ENCODE measurements at regions not wholly inside any gene's neighbourhood (a gene's known extent, or its start where the extent isn't known, plus 50 kb on each side); places are given as distances from the start of the nearest gene placed in this dataset.
"Not testable (repeated sequence)": the region's sequence is repeated elsewhere in the genome, so short reads cannot be mapped to it uniquely, and the experiment has no call there.

DNA sequence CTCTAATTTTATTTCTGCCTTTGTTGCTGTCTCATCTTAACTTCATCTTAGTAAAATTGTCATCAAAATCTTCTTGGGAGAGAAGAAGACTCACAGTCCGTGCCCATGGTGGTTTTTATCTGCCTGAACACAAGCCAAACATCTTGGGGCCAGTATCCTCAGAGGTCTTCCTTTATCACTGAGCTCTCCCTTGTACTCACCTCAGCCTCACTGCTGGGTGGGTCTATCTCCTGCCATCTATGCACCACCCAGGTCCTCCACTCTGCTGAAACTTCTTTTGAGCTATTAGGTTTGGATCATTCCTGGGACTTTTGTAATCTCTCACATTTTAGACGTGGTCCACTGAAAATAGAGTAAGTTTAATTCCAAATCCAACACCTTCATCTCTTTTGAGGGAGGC is 116.3 kb upstream of the EPB41L4A start:
- H3K27ac ChIP-seq: no peak overlapping the region
- DNase-seq (ENCODE audit: low spot score in 2 of 2): no peak
- no peak for TF ChIP-seq POLR2AphosphoS5 (IDR thresholded peaks at IDR 0.05)
- TF ChIP-seq EP300 (IDR thresholded peaks at IDR 0.05): no peak
- TF ChIP-seq, protein P1, sequence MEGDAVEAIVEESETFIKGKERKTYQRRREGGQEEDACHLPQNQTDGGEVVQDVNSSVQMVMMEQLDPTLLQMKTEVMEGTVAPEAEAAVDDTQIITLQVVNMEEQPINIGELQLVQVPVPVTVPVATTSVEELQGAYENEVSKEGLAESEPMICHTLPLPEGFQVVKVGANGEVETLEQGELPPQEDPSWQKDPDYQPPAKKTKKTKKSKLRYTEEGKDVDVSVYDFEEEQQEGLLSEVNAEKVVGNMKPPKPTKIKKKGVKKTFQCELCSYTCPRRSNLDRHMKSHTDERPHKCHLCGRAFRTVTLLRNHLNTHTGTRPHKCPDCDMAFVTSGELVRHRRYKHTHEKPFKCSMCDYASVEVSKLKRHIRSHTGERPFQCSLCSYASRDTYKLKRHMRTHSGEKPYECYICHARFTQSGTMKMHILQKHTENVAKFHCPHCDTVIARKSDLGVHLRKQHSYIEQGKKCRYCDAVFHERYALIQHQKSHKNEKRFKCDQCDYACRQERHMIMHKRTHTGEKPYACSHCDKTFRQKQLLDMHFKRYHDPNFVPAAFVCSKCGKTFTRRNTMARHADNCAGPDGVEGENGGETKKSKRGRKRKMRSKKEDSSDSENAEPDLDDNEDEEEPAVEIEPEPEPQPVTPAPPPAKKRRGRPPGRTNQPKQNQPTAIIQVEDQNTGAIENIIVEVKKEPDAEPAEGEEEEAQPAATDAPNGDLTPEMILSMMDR (IDR thresholded peaks at IDR 0.05): no peak
- no peak for TF ChIP-seq POLR2A (IDR thresholded peaks at IDR 0.05)
- H3K27me3 ChIP-seq: peaks cover 10% of the 10 kb centered on the region
- 64% methylated on average over 2 of the region's 2 CpGs for WGBS
- H3K4me1 ChIP-seq: no peaks in the 10 kb centered on the region
- H3K9me3 ChIP-seq: no peaks in the 10 kb centered on the region
- no peaks in the 10 kb centered on the region for H3K36me3 ChIP-seq
- no peak overlapping the region for H3K4me3 ChIP-seq

DNA sequence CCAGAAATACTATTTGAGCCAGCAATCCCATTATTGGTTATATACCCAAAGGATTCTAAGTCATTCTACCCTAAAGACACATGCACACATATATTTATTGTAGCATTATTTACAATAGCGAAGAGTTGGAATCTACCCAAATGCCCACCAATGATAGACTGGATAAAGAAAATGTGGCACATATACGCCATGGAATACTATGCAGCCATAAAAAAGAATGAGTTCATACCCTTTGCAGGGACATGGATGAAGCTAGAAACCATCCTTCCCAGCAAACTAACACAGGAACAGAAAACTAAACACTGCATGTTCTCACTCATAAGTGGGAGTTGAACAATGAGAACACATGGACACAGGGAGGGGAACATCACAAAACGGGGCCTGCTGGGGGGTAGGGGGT is 125.5 kb upstream of the EPB41L4A start:
- not testable (repeated sequence) for DNase-seq (ENCODE audit: low spot score in 2 of 2); H3K4me1 ChIP-seq; H3K36me3 ChIP-seq; H3K27ac ChIP-seq; H3K4me3 ChIP-seq; H3K9me3 ChIP-seq; H3K27me3 ChIP-seq
- WGBS: 87% methylated on average over 3 of the region's 3 CpGs

DNA sequence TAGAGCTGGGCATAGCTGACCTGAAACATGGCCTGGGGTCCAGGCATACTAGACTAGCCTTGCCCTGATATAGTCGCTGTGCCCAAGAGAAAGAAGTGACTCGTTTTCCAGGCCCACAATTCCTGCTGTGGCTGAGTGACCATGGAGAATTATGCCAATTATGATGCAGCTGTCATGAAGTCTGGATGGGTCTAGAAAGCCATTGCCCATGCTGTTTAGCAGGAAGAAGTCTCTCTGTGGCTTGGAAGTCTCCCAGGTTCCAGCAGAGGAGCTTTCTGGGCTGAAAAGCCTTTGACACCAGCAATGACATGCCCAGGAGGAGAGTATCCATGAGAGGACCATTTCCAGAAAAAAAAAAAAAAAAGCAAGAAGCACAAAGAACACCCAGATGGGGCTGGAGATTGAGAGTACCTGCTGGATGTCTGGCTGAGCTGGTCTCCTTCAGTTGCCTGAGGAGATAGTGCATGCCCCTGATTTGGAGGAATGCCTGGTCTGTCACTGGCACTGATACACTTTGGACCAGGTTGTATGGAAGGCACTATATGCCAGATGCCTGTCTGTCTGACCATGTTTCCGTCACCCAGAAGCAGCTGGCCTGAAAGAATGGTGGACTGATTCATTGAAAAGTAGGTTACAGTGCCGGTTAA is 128.0 kb upstream of the EPB41L4A start:
- no peaks in the 10 kb centered on the region for H3K9me3 ChIP-seq
- H3K4me3 ChIP-seq: no peak overlapping the region
- no peaks in the 10 kb centered on the region for H3K36me3 ChIP-seq
- WGBS: 84% methylated on average over 4 of the region's 4 CpGs
- no peak for TF ChIP-seq POLR2A (IDR thresholded peaks at IDR 0.05)
- no peak for TF ChIP-seq POLR2AphosphoS5 (IDR thresholded peaks at IDR 0.05)
- TF ChIP-seq EP300 (IDR thresholded peaks at IDR 0.05): no peak
- TF ChIP-seq, protein P1 (IDR thresholded peaks at IDR 0.05): no peak
- no peaks in the 10 kb centered on the region for H3K4me1 ChIP-seq
- no peak for DNase-seq (ENCODE audit: low spot score in 2 of 2)
- no peaks in the 10 kb centered on the region for H3K27me3 ChIP-seq
- H3K27ac ChIP-seq: no peak overlapping the region

DNA sequence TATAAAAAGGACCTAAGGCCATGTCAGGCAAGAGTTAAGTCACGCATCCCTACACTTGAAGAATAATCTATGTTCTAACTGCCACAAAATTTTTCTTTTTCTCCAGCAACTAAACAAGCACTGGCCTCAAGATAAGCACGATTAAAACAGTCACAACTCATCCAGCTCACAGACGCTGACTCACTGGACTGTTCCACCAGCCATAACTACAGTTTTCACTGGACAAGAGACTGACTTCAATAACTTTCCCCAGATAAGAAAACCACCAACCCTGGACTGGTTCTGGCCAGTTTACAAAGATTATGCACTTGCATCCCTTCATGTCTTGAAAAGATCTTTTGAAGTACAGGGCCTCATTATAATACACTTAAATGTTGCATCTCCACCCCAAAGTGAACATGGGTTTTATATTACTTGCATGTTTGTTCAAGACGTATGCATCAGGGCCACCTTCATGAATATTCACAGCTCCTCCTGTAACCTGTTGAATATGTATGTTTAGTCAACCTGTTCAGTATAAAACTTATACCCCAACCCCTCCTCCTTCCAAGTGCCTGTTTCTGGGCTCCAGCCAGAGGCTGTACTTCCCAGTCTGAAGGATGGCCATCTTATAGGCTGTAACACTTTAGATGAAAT is 129.3 kb upstream of the EPB41L4A start:
- H3K4me1 ChIP-seq: no peaks in the 10 kb centered on the region
- DNase-seq (ENCODE audit: low spot score in 2 of 2): no peak
- H3K27ac ChIP-seq: no peak overlapping the region
- H3K36me3 ChIP-seq: no peaks in the 10 kb centered on the region
- TF ChIP-seq EP300 (IDR thresholded peaks at IDR 0.05) (no peak), POLR2A (IDR thresholded peaks at IDR 0.05) (no peak), POLR2AphosphoS5 (IDR thresholded peaks at IDR 0.05) (no peak)
- TF ChIP-seq, protein P1 (IDR thresholded peaks at IDR 0.05): no peak
- 41% methylated on average over 4 of the region's 4 CpGs for WGBS
- H3K4me3 ChIP-seq: no peak overlapping the region
- no peaks in the 10 kb centered on the region for H3K9me3 ChIP-seq
- no peaks in the 10 kb centered on the region for H3K27me3 ChIP-seq

DNA sequence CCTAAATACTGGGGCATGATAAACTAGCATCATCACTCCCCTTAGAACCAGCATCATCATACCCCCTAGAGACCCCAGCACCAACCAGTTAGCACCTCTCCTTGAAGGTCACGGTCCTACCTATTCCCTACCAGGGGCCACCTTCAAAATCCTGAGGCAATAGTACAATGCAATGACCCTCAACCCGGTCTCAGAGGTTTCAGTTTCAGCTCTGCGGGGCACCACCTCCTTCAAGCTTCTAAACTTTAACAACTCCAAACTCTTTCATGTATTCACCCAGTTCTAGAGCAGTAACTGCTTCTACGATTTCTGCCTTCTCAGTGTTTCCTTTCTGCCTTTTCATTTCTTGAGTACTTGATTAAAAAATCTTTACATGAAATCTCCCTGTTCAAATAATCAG is 130.1 kb upstream of the EPB41L4A start:
- no peak for TF ChIP-seq POLR2AphosphoS5 (IDR thresholded peaks at IDR 0.05)
- TF ChIP-seq, protein P1 (IDR thresholded peaks at IDR 0.05): no peak
- no peak for TF ChIP-seq POLR2A (IDR thresholded peaks at IDR 0.05)
- TF ChIP-seq EP300 (IDR thresholded peaks at IDR 0.05): no peak
- WGBS: 76% methylated on average over 4 of the region's 4 CpGs
- Histone ChIP-seq H3K4me3 (no peak overlapping the region), H3K27ac (no peak overlapping the region), H3K36me3 (no peaks in the 10 kb centered on the region), H3K4me1 (no peaks in the 10 kb centered on the region), H3K27me3 (no peaks in the 10 kb centered on the region), H3K9me3 (no peaks in the 10 kb centered on the region)
- DNase-seq (ENCODE audit: low spot score in 2 of 2): no peak

Data from suprapubic skin (tissue), 4 donors.